Right lobe of liver (tissue), 4 donors: ENCODE measurements at regions not wholly inside any gene's neighbourhood (a gene's known extent, or its start where the extent isn't known, plus 50 kb on each side); places are given as distances from the start of the nearest gene placed in this dataset.

ENCODE experiments used
- POLR2A ChIP-seq: fragments of 450-650 bp; IDR thresholded peaks from one replicate; pipeline ENCODE4 v1.6.1; 2017; ENCODE audit warnings: antibody characterized with exemption, mild to moderate bottlenecking
- TF ChIP-seq, protein P1 (sequence below), 4 donors: fragments of 200-600 bp in 3 of 4; fragments of 450-650 bp in 1 of 4; IDR thresholded peaks; one replicate each; pipeline versions ENCODE4 v1.5.1 to v1.8.0; 2016 to 2022; ENCODE audit warnings: antibody characterized with exemption in 4 of 4, mild to moderate bottlenecking in 2 of 4
- donor health status: DM: no; HTN: no; CAD: no.
- donor health status: DM: no; HTN: no; CAD: no.
- donor health status: DM: no; HTN: yes; CAD: no.

DNA sequence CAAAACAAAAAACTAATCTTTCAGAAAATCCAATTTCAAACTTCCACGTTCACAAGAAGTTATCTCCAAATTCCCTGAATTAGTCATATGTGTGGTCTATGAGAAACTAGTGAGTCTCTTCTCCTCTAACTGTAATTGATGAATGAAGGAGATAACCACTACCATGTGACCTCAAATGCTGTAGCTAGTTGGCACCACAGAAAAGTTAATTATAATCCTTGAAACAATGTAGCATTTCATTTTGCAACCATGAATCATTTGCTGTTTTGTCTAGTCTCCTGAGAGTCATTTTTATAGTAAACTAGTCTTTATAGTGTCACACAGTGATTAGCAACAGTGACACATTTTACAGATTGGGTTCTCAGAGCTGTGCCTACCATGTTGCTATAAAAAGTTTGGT is 287.5 kb downstream of the LRRIQ3 start:
- TF ChIP-seq, protein P1, sequence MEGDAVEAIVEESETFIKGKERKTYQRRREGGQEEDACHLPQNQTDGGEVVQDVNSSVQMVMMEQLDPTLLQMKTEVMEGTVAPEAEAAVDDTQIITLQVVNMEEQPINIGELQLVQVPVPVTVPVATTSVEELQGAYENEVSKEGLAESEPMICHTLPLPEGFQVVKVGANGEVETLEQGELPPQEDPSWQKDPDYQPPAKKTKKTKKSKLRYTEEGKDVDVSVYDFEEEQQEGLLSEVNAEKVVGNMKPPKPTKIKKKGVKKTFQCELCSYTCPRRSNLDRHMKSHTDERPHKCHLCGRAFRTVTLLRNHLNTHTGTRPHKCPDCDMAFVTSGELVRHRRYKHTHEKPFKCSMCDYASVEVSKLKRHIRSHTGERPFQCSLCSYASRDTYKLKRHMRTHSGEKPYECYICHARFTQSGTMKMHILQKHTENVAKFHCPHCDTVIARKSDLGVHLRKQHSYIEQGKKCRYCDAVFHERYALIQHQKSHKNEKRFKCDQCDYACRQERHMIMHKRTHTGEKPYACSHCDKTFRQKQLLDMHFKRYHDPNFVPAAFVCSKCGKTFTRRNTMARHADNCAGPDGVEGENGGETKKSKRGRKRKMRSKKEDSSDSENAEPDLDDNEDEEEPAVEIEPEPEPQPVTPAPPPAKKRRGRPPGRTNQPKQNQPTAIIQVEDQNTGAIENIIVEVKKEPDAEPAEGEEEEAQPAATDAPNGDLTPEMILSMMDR (IDR thresholded peaks at IDR 0.05) = no peak
- no peak for TF ChIP-seq POLR2A
